ENCODE measurements at regions not wholly inside any gene's neighbourhood (a gene's known extent, or its start where the extent isn't known, plus 50 kb on each side); places are given as distances from the start of the nearest gene placed in this dataset.

DNA sequence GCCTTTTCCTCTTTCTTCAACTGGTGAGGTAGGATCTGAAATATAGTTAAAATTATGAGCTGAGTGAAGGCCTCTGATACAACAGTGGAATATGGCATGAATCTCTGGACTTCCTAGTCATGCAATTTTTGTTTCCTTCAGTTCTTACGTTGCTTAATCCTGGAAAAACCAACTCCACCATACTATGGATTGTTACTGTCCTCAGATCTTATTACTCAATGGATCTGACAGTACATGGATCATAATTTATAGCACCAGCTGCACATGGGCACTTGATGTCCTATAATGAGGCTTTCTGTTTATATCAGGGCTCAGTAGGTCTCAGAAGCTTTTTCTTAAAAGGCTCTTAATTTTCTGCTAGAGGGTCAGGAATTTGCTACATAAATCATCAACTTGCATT lies 1341.0 kb upstream of the EYS start (continued):
- TF ChIP-seq RXRA (IDR thresholded peaks at IDR 0.05; ENCODE audit: insufficient read depth, low read depth, low read length): no peak
- TF ChIP-seq, protein P1, sequence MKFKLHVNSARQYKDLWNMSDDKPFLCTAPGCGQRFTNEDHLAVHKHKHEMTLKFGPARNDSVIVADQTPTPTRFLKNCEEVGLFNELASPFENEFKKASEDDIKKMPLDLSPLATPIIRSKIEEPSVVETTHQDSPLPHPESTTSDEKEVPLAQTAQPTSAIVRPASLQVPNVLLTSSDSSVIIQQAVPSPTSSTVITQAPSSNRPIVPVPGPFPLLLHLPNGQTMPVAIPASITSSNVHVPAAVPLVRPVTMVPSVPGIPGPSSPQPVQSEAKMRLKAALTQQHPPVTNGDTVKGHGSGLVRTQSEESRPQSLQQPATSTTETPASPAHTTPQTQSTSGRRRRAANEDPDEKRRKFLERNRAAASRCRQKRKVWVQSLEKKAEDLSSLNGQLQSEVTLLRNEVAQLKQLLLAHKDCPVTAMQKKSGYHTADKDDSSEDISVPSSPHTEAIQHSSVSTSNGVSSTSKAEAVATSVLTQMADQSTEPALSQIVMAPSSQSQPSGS (IDR thresholded peaks at IDR 0.05; ENCODE audit: low read length): no peak

Data from H1 (cell line).